GM12874 (cell line): ENCODE measurements at regions not wholly inside any gene's neighbourhood (a gene's known extent, or its start where the extent isn't known, plus 50 kb on each side); places are given as distances from the start of the nearest gene placed in this dataset.

Experiments
- TF ChIP-seq, protein P1 (sequence below): IDR thresholded peaks from 2 replicates; pipeline ENCODE4 v1.5.1; 2011; ENCODE audit warnings: low read depth, mild to moderate bottlenecking, control low read depth, low read length, moderate library complexity; ENCODE audit not compliant: insufficient read depth

DNA sequence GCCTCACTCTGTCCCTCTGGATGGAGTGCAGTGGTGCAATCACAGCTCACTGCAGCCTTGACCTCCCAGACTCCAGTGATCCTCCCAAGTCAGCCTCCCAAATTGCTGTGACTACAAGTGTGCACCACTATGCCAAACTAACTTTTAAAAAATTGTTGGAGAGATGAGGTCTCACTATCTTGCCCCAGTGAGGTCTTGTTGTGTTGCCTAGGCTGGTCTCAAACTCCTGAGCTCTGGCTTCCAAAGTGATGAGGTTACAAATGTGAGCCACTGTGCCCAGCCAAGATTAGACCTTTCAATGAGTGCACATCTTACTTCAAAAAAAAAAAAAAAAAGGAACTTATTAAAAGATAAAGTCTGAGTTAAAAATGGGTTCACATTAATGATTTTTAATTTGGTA lies 1838.1 kb upstream of the DEFB115 start:
- TF ChIP-seq, protein P1, sequence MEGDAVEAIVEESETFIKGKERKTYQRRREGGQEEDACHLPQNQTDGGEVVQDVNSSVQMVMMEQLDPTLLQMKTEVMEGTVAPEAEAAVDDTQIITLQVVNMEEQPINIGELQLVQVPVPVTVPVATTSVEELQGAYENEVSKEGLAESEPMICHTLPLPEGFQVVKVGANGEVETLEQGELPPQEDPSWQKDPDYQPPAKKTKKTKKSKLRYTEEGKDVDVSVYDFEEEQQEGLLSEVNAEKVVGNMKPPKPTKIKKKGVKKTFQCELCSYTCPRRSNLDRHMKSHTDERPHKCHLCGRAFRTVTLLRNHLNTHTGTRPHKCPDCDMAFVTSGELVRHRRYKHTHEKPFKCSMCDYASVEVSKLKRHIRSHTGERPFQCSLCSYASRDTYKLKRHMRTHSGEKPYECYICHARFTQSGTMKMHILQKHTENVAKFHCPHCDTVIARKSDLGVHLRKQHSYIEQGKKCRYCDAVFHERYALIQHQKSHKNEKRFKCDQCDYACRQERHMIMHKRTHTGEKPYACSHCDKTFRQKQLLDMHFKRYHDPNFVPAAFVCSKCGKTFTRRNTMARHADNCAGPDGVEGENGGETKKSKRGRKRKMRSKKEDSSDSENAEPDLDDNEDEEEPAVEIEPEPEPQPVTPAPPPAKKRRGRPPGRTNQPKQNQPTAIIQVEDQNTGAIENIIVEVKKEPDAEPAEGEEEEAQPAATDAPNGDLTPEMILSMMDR: no peak

DNA sequence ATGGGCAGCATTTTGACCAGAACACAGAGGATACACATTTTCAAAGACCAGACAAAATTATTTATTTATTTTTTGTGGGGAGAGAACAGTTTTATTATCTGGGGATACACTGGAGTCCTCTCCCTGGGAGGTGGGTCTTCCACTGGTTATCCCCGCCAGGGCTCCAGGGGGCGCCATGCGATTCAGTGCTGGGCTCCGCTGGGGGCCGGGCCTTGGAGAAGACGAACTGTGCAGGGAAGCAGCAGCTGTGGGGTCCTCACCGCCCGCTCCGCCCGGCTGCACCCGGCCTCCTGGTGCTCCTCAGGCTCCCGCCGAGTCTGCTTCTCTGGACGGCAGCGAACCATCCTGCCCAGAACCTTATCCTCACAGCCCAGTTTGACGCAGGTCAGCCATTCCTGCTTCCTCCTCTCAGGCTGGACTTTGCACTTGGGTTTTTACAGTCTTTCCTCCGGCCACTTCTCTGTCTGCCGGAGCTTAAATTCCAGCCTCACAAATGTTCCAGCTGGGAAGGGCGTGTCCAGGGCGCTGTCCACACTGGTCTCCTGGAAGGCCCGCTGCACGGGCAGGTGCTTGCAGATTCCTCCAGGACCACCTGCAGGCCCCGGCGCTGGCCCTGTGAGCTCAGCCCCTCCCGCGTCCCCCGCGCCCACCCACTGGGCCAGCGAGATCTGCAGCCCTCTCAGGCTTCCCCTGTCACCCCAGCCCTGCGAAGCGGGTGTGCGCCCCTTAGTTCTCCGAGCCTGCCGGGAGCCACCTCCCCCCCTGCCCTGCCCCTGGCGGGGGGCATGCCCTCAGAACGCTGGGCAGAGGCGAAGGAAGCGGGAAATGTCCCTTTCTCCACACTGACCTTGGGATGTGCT lies 1830.0 kb upstream of the DEFB115 start:
- TF ChIP-seq, protein P1: no peak

DNA sequence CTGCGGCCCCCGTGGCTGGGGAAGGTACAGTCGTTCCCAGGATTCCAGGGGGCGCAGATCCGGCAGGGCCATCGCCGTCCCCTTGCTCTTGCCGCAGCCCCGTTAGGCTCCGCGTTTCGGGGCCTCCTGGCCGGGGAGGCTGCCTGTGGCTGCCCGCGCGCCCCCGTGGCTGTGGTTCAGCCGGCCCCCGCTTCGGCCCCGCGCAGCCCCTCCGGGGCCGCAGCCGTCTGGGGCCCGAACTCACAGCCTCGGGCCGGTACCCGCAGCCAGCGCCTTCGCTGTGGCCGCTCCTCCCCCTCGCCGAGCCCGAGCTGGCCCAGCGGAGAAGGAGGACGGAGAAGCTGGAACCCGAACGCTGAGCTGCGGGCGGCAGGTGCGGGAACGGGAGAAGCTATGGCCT lies 1826.9 kb upstream of the DEFB115 start:
- TF ChIP-seq, protein P1: no peak

DNA sequence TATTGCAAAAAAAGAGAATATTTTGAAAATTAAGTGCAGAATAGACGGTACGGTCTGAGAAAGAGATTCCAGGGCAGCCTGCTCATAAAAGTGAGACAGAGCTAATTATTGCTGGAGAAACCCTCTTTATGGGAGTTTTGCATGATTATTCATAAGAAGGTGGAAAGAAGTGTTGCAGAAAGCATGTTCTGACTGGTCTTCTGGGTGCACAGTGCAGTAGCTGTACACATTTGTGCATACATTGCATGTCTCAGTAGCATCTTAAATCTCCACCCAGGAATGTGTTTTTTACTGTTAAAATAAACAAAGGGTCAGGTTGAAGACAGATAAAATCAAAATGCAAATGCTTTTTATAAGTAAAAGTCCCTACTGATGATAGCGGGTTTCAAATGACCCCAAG lies 1813.6 kb upstream of the DEFB115 start:
- TF ChIP-seq, protein P1: no peak

DNA sequence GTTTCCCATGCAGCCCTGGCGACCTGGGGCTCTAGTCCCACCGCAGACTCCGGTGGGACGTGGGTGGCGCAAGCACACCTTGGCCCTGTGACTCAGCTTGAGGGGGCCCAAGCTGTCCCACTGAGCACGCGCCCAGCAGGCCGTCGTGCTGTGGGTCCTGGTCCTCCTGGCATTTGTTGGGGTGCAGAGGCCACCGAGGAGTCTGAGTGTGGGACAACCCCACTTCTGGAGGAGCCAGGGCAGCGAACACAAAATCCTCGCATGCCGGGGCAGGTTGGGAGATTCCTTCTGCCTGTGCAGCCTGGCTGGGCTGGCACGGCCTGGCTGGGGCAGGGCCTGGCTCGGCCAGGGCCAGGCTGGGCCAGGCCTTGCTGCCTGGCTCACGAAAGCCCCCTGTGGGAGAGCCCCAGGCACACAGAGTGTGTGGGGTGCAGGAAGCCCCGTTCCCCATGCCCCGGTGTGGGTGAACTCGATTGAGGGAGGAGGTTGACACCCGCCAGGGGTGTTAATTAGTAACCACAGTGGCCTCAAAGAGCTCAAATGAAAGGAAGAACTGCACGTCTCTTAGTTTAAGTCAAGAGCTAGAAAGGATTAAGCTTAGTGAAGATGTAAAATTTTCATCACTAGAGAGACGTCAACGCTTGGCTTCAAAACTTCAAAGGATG lies 1808.5 kb upstream of the DEFB115 start:
- TF ChIP-seq, protein P1: no peak

DNA sequence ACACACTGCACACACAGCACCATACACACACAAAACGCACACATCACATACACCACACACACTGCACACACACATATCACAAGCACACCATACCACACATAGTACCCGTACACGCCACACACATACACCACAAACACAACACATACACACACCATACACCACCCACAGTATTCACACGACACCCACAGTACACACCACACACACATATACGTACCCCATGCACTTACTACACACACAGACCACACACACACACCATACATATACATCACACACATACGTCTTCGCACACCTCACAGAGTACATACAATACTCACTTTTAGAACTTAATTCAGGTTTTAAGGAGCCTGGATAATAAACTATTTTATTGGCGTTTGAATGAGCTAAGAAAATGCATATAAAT lies 1805.3 kb upstream of the DEFB115 start:
- TF ChIP-seq, protein P1: no peak

DNA sequence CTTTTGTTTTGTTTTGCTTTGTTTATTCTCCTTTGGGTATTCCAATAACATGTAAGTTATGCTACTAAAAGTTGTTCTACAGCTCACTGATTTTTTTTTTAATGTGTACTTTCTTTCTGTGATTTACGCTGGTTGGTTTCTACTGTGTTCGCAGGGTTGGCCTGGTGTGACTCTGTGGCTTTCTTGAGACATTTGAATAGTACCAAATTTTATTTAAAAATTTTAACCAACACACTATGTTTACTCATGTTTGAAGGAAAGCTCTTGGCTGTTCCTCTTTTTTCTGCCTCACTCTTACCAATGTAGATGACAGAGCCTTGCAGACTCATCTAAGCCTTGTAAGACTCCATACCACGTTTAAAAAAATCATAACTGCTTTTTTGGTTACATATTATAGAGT lies 1784.9 kb upstream of the DEFB115 start:
- TF ChIP-seq, protein P1: no peak
